A204.1 (cell line): ENCODE measurements at regions not wholly inside any gene's neighbourhood (a gene's known extent, or its start where the extent isn't known, plus 50 kb on each side); places are given as distances from the start of the nearest gene placed in this dataset.

Experiments used
- FAIRE-seq: peaks from 2 replicates; lab custom pipeline; 2012; peaks lifted over from hg19 to GRCh38; lab: Jason Lieb, UNC

DNA sequence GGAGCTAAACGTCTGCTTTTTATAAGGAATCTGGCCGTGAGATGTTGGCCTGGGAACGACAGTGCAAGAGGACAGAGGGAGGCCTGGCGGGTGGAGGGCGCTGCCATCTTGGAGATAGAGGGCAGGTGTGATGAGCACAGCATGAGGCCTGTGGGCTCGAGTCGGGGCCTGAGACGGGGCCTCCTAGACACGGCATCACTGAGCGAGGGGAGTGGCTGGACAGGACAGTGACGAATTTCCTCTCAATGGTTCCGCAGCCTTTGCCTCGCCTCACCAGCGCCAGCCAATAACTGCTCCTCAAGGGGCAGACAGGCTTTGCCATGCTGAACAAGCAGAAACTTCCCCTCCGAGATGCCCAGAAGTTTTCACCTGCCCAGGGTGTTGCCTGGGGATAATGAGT lies 376.7 kb downstream of the THBS2 start:
- no peak for FAIRE-seq

GRCh38 chr6:168875811-168876576 lies 377.7 kb downstream of the THBS2 start:
- FAIRE-seq, result no peak

- no peak for FAIRE-seq
Measured at GRCh38 chr6:168874637-168875036, 379.0 kb downstream of the THBS2 start.

DNA sequence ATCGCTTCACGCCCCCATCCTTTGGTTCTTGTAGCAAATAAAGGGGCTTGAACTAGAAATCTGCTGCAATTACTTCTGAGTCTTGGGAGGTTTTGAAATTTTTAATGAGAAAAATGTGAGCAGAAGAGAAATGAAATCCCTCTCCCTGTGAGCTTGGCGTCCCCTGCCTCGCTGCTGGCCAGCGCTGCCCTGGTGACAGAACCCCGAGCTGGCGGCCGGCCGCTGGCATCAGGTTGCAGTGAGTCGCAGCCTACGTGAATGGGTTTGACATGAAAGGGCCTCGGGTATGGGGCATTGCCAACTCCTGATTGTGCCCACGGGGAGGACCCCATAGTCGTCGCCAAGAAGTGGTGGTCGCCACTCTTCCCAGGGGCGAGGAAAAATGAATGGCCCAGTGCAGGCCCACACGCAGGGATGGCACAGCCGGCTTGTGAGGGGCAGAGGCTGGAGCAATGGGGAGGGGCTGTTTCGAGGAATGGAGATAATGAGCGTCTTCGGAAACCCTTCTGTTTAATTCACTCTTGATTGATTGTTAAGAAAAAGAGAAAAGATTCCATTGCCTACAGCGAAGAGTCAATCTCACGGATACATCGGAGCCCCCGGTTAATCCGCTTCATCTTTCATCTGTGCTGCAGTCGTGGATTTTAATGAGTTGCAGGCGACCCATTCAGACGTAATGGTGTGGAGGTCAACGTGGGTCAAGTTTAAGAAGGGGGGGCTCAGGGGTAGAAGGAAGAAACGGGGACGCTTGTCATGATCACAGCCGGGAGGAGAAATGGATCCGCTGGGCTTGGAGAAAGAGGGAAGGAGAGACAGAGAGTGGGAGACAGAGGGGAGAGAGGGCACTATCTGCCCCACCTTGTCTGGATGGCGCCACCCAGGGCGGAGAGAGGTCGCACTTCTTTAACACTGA lies 380.1 kb downstream of the THBS2 start:
- no peak for FAIRE-seq

DNA sequence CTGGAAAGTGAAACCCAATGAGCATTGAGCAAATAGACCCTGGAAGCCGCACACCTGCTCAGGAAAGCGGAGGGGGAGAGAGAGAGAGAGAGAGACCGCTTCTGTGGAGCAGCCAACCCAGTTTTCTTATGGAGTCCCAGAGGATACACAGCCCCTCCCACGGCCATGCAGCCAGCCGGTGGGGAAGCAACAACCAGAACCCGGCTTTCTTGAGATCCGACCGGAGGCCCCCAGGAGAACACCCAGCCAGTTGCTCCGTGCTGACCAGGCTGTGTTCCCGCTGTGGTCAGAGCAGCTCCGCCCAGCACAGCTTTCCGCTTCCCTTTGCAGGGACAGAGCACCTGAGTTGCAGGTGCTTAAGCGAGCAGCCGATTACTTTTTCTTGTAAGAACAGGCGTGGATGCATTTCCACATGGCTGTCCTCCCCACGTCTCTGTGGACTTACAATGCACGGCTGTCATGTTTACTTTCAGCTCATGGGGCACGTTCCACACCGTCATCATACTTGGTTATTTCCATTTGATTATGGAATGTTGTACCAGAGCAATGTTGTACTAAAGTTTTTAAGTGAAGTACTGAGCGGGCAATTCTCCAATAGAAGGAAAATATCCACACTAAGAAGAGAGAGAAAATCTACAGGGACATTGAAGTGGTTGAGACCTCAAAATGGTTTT lies 381.9 kb downstream of the THBS2 start:
- no peak for FAIRE-seq

- FAIRE-seq, result no peak
Measured at GRCh38 chr6:168870982-168871381, 382.7 kb downstream of the THBS2 start.

- FAIRE-seq, result no peak
Measured at GRCh38 chr6:168867247-168868102, 386.2 kb downstream of the THBS2 start.

- FAIRE-seq, result no peak
Measured at GRCh38 chr6:168866534-168866933, 387.1 kb downstream of the THBS2 start.

GRCh38 chr6:168865522-168865921 lies 388.1 kb downstream of the THBS2 start:
- FAIRE-seq, result no peak

GRCh38 chr6:168864541-168865460 lies 388.8 kb downstream of the THBS2 start:
- FAIRE-seq, result no peak

- no peak for FAIRE-seq
Measured at GRCh38 chr6:168863467-168863866, 390.2 kb downstream of the THBS2 start.

DNA sequence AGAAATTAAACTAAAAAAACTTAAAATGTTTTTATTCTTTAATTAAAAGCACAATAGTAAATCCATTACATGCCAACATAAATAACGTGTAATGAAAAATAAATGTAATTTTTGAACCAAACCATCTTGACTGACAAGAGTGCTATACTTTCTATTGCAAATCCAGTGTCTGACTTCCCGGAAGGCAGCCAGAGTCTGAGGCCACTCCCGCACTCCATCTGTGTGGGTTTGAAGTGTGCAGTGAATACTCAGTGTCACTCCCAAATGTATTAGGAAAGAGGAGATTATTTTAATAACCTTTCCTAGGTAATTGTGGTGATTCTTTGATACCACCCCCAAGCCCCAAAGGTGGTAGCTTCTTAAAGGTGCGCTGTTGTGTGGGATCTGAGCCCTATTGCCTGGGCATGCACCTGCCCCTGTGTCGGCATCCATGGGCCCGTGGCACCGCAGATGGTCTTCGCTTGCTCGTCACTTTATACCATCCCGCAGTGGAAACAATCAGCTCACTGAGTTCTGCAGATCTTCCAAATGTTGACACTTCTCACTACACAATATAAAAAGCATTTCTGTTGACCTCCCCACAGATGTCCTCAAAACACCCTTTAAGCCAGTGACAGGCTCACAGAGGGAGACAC lies 391.2 kb downstream of the THBS2 start:
- no peak for FAIRE-seq

GRCh38 chr6:168860987-168861386 lies 392.7 kb downstream of the THBS2 start:
- FAIRE-seq, result no peak

GRCh38 chr6:168860341-168860740 lies 393.3 kb downstream of the THBS2 start:
- no peak for FAIRE-seq

DNA sequence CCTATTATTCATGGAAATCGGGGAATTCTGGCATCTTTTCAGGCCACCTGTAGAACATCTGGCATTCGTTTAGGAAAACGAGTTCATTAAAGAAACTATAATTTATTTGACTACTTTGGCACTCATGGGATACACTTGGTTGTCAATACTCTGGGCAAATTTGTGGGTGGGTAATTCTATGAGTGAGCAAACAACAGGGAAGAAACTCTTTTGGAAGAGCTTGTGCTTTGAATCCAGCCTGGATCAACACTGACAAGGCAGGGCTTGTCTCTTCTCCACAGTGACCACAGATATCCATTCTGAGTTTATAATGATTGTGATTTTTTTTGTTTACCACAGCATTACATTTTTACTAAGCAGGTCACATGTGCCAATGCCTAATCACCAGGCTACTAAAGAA lies 394.7 kb downstream of the THBS2 start:
- no peak for FAIRE-seq

DNA sequence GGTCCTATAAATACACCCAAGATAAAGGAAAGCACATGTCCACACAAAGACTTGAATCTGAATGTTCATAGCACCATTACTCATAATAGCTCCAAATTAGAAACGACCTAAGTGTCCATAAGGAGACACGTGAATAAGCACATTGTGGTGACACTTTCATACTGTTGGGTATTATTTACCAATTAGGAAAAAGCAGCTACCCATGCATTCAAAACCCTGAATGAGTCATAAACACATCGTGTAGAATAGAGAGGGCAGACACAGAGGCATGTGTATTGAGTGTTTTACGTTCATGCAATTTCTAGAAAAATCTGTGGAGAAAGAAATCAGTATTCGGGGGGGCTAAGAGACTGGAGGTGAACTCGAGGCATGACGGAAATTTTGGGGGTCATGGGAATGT lies 396.7 kb downstream of the THBS2 start:
- FAIRE-seq, result no peak

DNA sequence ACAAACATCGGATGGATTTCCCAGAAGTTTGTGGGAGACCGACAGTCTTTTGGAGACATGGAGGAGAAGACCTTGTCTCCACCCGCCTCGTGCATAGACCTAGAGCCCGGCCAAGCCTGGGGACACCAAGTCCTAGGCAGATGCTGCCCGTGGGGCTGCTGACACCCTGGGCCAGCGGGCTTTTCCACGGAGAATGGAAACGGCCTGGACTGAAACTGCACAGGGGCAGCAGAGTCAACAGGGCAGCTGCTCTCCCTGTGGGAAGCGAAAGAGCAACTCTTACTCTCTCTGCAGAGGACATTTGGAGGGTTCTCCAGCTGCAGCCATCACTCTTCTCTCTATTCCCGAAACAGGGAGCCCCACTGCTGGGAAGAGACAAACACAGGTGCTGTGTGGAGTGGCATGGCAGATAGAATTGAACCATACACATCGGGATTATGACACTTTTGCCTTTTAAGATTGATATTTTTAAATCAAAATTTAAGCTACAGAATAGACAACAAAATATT lies 401.2 kb downstream of the THBS2 start:
- FAIRE-seq, result no peak

- no peak for FAIRE-seq
Measured at GRCh38 chr6:168851460-168852375, 401.9 kb downstream of the THBS2 start.
